AML-193 (cell line): ENCODE measurements at regions not wholly inside any gene's neighbourhood (a gene's known extent, or its start where the extent isn't known, plus 50 kb on each side); places are given as distances from the start of the nearest gene placed in this dataset.
"Not testable (repeated sequence)": the region's sequence is repeated elsewhere in the genome, so short reads cannot be mapped to it uniquely, and the experiment has no call there.

Experiments used
- DNase-seq, 2 experiments: peaks; one replicate each; lab custom pipeline; 2025; lab: John Stamatoyannopoulos, UW

DNA sequence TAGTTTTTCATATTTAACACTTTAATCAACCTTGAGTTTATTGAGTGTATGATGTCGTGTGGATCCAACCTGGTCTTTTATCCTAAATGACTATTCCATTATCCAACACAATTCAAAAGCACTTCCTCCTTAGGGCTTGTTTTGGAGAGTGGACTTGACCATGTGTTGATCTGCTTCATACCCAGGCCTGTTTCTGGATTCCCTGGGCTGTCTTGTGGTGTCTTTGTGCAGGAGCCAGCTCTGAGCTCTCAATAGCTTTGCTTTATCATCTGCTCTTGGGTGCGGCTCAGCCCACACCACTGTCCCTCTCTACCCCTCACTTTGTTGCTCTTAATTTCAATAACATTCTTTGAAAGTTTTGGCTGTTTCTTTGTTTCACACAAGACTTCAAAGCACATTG, 70.9 kb upstream of the CHST15 start:
- DNase-seq, result no peak

- no peak for DNase-seq
Measured at GRCh38 chr10:124162774-124163354, 69.5 kb upstream of the CHST15 start.

GRCh38 chr10:124162136-124162535, 68.7 kb upstream of the CHST15 start:
- DNase-seq, result no peak

DNA sequence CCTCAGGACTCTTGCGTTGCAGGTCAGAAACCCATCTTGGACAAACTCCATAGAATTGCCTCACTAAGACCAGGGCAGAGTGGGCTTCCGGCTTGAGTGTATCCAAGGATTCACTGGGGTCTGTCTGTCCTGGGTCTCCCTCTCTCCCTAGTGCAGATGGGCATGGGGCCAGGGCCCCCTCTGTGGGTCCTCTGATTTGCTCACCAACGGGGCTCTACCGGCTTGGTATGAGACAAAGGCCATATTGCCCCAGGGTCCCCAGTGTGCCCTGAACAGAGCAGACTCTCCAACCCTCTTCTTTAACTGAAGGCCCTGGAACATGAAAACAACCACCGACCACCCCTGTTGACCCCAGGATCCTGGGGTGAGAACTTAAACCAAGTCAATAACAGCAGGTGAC, 68.2 kb upstream of the CHST15 start:
- DNase-seq, result no peak

DNA sequence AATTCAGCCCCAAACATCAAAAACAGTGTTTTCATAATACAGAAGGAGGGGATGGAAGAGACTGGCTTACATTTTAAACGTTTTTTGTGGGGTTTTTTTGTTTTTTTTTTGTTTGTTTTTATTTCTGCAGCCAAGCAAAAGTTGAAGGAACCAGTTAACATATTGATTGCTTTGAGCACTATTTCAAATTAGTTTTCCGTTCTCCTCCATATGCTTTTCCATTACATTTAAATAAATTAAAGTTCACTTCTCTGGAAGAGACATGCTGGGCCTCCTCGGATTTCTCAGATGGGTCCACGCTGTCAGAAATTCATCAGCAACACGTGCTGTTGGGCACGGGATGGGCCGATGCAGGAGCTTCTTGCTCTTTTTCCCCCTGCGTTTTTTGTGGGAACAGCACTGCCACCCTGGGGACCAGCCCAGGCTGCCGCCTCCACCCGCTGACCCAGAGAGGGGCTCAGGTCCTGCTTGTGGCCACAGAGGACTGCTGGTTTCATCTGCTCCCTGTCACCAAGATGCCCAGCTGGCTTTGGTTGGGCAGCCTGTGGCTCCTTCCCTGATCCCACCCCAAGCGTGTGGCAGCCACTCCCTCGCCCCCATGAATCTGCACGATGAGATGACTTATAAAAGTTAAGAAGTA, 67.7 kb upstream of the CHST15 start:
- DNase-seq, result no peak

- no peak for DNase-seq
Measured at GRCh38 chr10:124160176-124160575, 66.8 kb upstream of the CHST15 start.

DNA sequence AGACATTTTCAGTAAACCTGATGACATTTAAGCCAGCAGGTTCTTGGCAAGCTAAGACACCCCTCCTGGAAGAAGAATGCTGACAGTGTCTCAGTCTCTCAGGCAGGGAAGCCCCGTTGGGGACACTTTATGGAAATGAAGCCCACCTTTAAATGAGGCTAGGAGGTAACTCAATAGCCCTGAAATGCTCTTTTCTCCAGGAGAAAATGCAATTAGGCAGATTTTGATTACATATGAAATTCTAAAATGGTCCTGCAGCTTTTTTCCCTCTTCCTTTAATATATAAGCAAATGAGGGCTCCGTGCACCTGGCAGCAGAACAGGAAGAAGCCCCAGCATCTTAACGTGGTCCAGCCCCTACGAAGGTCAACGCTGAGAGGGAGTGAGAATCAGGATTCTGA, 65.8 kb upstream of the CHST15 start:
- DNase-seq, result no peak

- no peak for DNase-seq
Measured at GRCh38 chr10:124158592-124158991, 65.2 kb upstream of the CHST15 start.

- no peak for DNase-seq
Measured at GRCh38 chr10:124157271-124157681, 63.9 kb upstream of the CHST15 start.

GRCh38 chr10:124156524-124157260, 63.3 kb upstream of the CHST15 start:
- no peak for DNase-seq

- no peak for DNase-seq
Measured at GRCh38 chr10:124155781-124156435, 62.5 kb upstream of the CHST15 start.

- DNase-seq, result no peak
Measured at GRCh38 chr10:124153023-124153826, 59.8 kb upstream of the CHST15 start.

- DNase-seq, result no peak
Measured at GRCh38 chr10:124152139-124153022, 59.0 kb upstream of the CHST15 start.

- no peak for DNase-seq
Measured at GRCh38 chr10:124151466-124152095, 58.2 kb upstream of the CHST15 start.

- DNase-seq, result no peak
Measured at GRCh38 chr10:124150807-124151417, 57.5 kb upstream of the CHST15 start.

DNA sequence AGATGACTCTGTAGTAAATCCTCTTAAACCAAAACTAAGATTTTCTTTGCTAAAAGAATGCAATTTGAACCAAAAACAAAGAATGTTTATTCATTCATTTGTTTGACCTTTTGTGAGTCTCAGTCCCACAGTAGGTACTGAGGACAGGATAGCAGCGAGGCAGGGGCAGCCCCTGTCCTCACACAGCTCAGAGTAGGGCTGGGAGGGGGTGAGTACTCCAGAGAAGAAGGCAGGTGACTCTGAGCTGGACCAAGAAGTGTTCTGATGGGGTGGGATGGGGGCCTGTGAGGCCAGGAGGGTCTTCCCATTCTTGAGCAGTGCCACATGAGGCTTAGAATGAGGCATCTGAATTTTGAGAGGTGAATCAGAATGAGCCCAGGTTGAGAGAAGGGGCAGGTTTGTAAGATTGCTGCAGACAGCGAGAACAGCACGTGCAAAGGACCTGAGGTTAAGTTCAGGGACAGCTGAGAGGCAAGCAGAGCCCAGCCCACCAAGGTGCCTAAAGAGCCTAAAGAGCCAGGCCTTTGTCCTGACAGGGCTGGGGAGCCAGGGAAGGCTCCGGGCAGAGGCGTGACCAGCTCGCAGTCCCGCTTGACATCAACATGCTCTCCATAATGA, 56.9 kb upstream of the CHST15 start:
- DNase-seq, result no peak

DNA sequence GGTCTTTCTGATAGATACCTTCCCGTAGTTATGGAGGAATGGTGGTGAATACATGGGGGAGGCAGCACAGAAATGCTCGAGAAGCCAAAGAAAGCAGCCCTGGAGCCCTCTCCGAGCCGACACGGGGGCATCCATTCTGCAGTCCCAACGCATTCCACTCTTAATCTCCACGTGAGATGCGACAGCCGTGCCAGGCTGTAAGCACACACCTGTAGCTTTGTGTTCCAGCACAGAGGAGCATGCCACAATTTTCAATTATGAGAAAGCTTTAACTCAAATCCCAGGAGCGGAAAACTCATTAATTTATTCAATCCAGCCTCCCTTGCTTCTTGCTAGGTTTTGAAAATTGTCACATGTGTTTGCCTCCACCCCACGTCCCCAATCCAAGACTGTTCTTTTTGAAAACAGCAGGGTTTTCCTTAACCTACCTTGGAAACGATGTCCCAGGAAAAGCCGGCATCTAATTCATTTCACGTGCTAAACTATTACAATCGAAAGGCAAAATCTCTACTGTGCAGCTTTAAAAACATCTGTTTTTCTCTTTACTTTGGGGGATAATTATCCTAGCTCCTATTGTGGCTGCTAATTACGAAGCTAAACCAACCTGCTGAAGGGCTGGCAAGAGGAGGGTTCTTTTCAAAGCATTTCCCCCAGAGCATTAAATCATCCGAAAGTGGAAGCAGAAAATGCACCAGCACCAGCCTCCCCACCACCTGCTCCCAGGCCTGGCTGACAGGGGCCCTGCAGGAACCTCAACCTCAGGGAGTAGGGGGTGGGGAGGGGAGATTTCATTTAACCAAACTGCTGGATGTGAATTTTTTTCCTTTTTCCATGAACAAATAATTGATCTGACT, 56.0 kb upstream of the CHST15 start:
- no peak for DNase-seq

DNA sequence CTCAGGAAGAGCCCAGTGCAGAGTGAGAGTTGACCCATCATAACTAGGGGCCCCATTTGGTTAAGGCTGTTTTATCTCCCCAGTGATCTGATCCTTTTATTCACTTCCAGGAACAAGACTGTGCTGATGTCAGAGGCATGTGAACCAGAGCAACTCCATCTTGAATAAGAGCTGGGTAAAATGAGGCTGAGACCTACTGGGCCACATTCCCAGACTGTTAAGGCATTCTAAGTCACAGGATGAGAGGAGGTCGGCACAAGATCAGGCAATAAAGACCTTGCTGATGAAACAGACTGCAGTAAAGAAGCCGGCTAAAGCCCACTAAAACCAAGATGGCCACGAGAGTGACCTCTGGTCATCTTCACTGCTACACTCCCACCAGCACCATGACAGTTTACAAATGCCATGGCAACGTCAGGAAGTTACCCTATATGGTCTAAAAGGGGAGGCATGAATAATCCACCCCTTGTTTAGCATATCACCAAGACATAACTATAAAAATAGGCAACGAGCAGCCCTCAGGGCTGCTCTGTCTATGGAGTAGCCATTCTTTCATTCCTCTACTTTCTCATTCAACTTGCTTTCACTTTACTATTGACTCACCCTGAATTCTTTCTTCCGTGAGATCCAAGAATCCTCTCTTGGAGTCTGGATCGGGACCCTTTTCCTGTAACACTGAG, 55.3 kb upstream of the CHST15 start:
- DNase-seq, result not testable (repeated sequence)
